ENCODE measurements at regions not wholly inside any gene's neighbourhood (a gene's known extent, or its start where the extent isn't known, plus 50 kb on each side); places are given as distances from the start of the nearest gene placed in this dataset.

DNA sequence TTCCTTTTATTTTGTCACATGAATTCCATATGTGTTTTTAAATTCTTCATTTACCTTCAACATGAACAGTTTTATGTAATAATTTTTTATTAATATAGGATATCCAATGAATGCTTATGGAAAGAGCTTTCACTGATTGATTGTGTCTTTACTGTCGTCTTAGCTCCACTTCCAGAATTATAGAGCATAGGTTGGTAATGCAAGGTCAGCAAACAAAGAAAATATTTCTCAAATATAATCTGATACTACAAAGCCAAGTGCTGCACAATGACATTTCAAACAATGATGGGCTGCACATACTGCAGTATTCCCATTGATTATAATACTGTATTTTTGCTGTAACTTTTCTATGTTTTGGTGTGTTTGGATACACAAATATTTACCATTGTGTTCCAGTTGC lies 275.7 kb upstream of the RSPO3 start:
- H3K4me1 ChIP-seq (ENCODE audit: control insufficient read depth in 2 of 2, insufficient read depth in 1 of 2, low read depth in 1 of 2, low read length in 2 of 2): no peaks in the 10 kb centered on the region
- no peak overlapping the region for H2BK5ac ChIP-seq (ENCODE audit: low read length)
- WGBS, 2 donors (ENCODE audit: extremely low coverage in 2 of 2, insufficient read length in 2 of 2, insufficient replicate concordance in 1 of 2): no CpG with 5 or more reads among the region's 1 CpG
- H3K4me2 ChIP-seq (ENCODE audit: insufficient read depth, low read length, poor library complexity, severe bottlenecking): no peak overlapping the region
- H3K23ac ChIP-seq (ENCODE audit: low read depth, low read length, poor library complexity): no peak overlapping the region
- H2BK120ac ChIP-seq (ENCODE audit: low read depth, low read length): no peak overlapping the region
- no peak overlapping the region for H2AK5ac ChIP-seq (ENCODE audit: low read depth, low read length)
- no peaks in the 10 kb centered on the region for H3K27me3 ChIP-seq (ENCODE audit: control insufficient read depth in 3 of 3, insufficient read depth in 3 of 3, low read depth in 1 of 3, low read length in 3 of 3)
- H3K4ac ChIP-seq (ENCODE audit: low read length): no peak overlapping the region
- H3K9ac ChIP-seq (ENCODE audit: low read depth, low read length, poor library complexity): no peak overlapping the region
- no peak overlapping the region for H2BK12ac ChIP-seq (ENCODE audit: low read length)
- H3K27ac ChIP-seq (replicated peaks; ENCODE audit: low read length): no peak overlapping the region
- H3K4me3 ChIP-seq (ENCODE audit: low read length in 2 of 2): no peak overlapping the region
- H2AFZ ChIP-seq (ENCODE audit: low read length): no peak overlapping the region
- no peak overlapping the region for H4K91ac ChIP-seq (ENCODE audit: low read depth, low read length, poor library complexity)
- H3K14ac ChIP-seq (ENCODE audit: low read length): no peak overlapping the region
- no peak overlapping the region for H4K8ac ChIP-seq (ENCODE audit: low read depth, low read length)
- H3K36me3 ChIP-seq (replicated peaks in 1 of 2; ENCODE audit: control insufficient read depth in 2 of 2, insufficient read depth in 2 of 2, low read length in 2 of 2): no peaks in the 10 kb centered on the region
- H3K79me1 ChIP-seq (ENCODE audit: low read depth, low read length): no peaks in the 10 kb centered on the region
- H3K18ac ChIP-seq (ENCODE audit: low read length): no peak overlapping the region
- no peak overlapping the region for H2BK15ac ChIP-seq (ENCODE audit: low read length)
- no peak for DNase-seq (ENCODE audit: low spot score)
- no peaks in the 10 kb centered on the region for H3K9me3 ChIP-seq (replicated peaks in 1 of 2; ENCODE audit: control insufficient read depth in 2 of 2, insufficient read depth in 1 of 2, low read depth in 1 of 2, low read length in 2 of 2)

DNA sequence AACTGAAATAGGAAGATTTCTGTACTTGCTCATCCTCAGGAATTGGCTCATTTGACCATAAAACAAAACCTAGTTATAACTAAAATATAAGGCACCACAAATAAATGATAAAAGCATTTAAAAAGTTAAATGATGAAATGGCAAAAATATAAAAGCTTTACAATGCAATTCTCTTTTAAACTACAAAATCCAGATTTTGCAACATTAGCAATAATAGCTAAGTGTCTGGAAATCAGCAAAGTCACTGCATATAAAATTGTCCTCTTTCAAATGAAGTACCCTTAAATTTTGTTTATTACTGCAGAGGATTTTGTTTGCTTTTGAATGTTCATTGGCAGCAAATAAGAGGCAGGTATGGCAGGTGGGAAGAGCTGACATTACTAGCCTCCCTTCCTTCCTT lies 270.4 kb upstream of the RSPO3 start:
- Histone ChIP-seq H3K9ac (ENCODE audit: low read depth, low read length, poor library complexity) (no peak overlapping the region), H3K27ac (replicated peaks; ENCODE audit: low read length) (no peak overlapping the region), H4K8ac (ENCODE audit: low read depth, low read length) (no peak overlapping the region), H4K91ac (ENCODE audit: low read depth, low read length, poor library complexity) (no peak overlapping the region), H2BK5ac (ENCODE audit: low read length) (no peak overlapping the region), H3K4me3 (ENCODE audit: low read length in 2 of 2) (no peak overlapping the region), H2BK120ac (ENCODE audit: low read depth, low read length) (no peak overlapping the region), H2BK12ac (ENCODE audit: low read length) (no peak overlapping the region), H3K4me1 (ENCODE audit: control insufficient read depth in 2 of 2, insufficient read depth in 1 of 2, low read depth in 1 of 2, low read length in 2 of 2) (no peaks in the 10 kb centered on the region), H3K23ac (ENCODE audit: low read depth, low read length, poor library complexity) (no peak overlapping the region), H3K36me3 (replicated peaks in 1 of 2; ENCODE audit: control insufficient read depth in 2 of 2, insufficient read depth in 2 of 2, low read length in 2 of 2) (no peaks in the 10 kb centered on the region), H3K9me3 (replicated peaks in 1 of 2; ENCODE audit: control insufficient read depth in 2 of 2, insufficient read depth in 1 of 2, low read depth in 1 of 2, low read length in 2 of 2) (peaks cover 0 to 2% of the 10 kb centered on the region in 2 donors), H3K18ac (ENCODE audit: low read length) (no peak overlapping the region), H3K4ac (ENCODE audit: low read length) (no peak overlapping the region), H2AK5ac (ENCODE audit: low read depth, low read length) (no peak overlapping the region), H2BK15ac (ENCODE audit: low read length) (no peak overlapping the region), H2AFZ (ENCODE audit: low read length) (no peak overlapping the region), H3K14ac (ENCODE audit: low read length) (no peak overlapping the region), H3K79me1 (ENCODE audit: low read depth, low read length) (no peaks in the 10 kb centered on the region), H3K4me2 (ENCODE audit: insufficient read depth, low read length, poor library complexity, severe bottlenecking) (no peak overlapping the region), H3K27me3 (ENCODE audit: control insufficient read depth in 3 of 3, insufficient read depth in 3 of 3, low read depth in 1 of 3, low read length in 3 of 3) (no peaks in the 10 kb centered on the region)
- no peak for DNase-seq (ENCODE audit: low spot score)

DNA sequence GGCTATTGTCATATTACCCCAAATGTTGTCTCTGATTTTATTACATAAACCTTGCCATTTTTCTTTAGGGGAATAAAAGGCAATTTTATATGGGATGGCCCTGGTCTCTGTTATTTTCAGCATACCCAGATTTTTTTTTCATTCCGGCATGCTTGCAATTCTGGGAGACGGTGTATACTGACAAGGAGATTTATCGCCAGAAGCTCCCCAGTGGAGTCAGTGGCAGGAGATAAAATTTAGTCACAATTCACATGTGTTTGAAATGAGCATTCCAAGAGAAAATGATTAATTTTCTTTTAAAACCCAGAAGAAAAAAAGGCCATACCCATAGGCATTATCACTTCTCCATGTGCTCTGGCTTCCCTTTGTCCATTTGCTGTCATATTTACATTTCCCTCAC lies 250.8 kb upstream of the RSPO3 start:
- H3K18ac ChIP-seq (ENCODE audit: low read length): no peak overlapping the region
- H3K4me3 ChIP-seq (ENCODE audit: low read length in 2 of 2): no peak overlapping the region
- no CpG with 5 or more reads among the region's 3 CpGs for WGBS, 2 donors (ENCODE audit: extremely low coverage in 2 of 2, insufficient read length in 2 of 2, insufficient replicate concordance in 1 of 2)
- H2BK5ac ChIP-seq (ENCODE audit: low read length): no peak overlapping the region
- no peak overlapping the region for H3K9ac ChIP-seq (ENCODE audit: low read depth, low read length, poor library complexity)
- no peak overlapping the region for H3K23ac ChIP-seq (ENCODE audit: low read depth, low read length, poor library complexity)
- H3K4me2 ChIP-seq (ENCODE audit: insufficient read depth, low read length, poor library complexity, severe bottlenecking): no peak overlapping the region
- no peaks in the 10 kb centered on the region for H3K36me3 ChIP-seq (replicated peaks in 1 of 2; ENCODE audit: control insufficient read depth in 2 of 2, insufficient read depth in 2 of 2, low read length in 2 of 2)
- H3K9me3 ChIP-seq (replicated peaks in 1 of 2; ENCODE audit: control insufficient read depth in 2 of 2, insufficient read depth in 1 of 2, low read depth in 1 of 2, low read length in 2 of 2): no peaks in the 10 kb centered on the region
- H2AFZ ChIP-seq (ENCODE audit: low read length): no peak overlapping the region
- no peak overlapping the region for H2AK5ac ChIP-seq (ENCODE audit: low read depth, low read length)
- H2BK120ac ChIP-seq (ENCODE audit: low read depth, low read length): no peak overlapping the region
- no peak overlapping the region for H2BK12ac ChIP-seq (ENCODE audit: low read length)
- H3K27ac ChIP-seq (replicated peaks; ENCODE audit: low read length): no peak overlapping the region
- H3K79me1 ChIP-seq (ENCODE audit: low read depth, low read length): no peaks in the 10 kb centered on the region
- no peak overlapping the region for H3K4ac ChIP-seq (ENCODE audit: low read length)
- H4K91ac ChIP-seq (ENCODE audit: low read depth, low read length, poor library complexity): no peak overlapping the region
- no peaks in the 10 kb centered on the region for H3K4me1 ChIP-seq (ENCODE audit: control insufficient read depth in 2 of 2, insufficient read depth in 1 of 2, low read depth in 1 of 2, low read length in 2 of 2)
- DNase-seq (ENCODE audit: low spot score): no peak
- H4K8ac ChIP-seq (ENCODE audit: low read depth, low read length): no peak overlapping the region
- H3K27me3 ChIP-seq (ENCODE audit: control insufficient read depth in 3 of 3, insufficient read depth in 3 of 3, low read depth in 1 of 3, low read length in 3 of 3): no peaks in the 10 kb centered on the region
- no peak overlapping the region for H3K14ac ChIP-seq (ENCODE audit: low read length)
- no peak overlapping the region for H2BK15ac ChIP-seq (ENCODE audit: low read length)

DNA sequence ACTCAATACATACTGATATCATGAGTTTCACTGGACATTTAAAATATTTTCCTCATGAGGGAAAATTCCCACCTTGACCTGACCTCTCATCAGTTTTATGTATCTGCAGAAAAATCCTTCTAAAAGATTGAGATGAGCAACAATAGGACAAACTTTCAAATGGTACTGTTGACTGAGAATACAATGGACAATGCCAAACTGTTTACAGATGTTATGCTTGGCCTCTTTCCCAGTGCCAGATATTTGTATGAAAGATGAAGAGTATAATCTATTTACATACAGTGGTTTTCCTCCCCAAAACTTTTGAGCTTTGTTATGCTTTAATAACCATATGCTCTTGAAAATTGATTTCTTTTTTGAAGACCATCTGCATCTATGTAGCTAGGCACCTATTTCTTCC lies 245.1 kb upstream of the RSPO3 start:
- H3K4me2 ChIP-seq (ENCODE audit: insufficient read depth, low read length, poor library complexity, severe bottlenecking): no peak overlapping the region
- H2BK12ac ChIP-seq (ENCODE audit: low read length): no peak overlapping the region
- no peaks in the 10 kb centered on the region for H3K36me3 ChIP-seq (replicated peaks in 1 of 2; ENCODE audit: control insufficient read depth in 2 of 2, insufficient read depth in 2 of 2, low read length in 2 of 2)
- no peak for DNase-seq (ENCODE audit: low spot score)
- H2AFZ ChIP-seq (ENCODE audit: low read length): no peak overlapping the region
- H3K27me3 ChIP-seq (ENCODE audit: control insufficient read depth in 3 of 3, insufficient read depth in 3 of 3, low read depth in 1 of 3, low read length in 3 of 3): peaks cover 0 to 3% (median 0%) of the 10 kb centered on the region in 3 experiments
- no peak overlapping the region for H2BK5ac ChIP-seq (ENCODE audit: low read length)
- H3K4ac ChIP-seq (ENCODE audit: low read length): no peak overlapping the region
- no peak overlapping the region for H3K14ac ChIP-seq (ENCODE audit: low read length)
- H2AK5ac ChIP-seq (ENCODE audit: low read depth, low read length): no peak overlapping the region
- no peaks in the 10 kb centered on the region for H3K9me3 ChIP-seq (replicated peaks in 1 of 2; ENCODE audit: control insufficient read depth in 2 of 2, insufficient read depth in 1 of 2, low read depth in 1 of 2, low read length in 2 of 2)
- H3K18ac ChIP-seq (ENCODE audit: low read length): no peak overlapping the region
- no peaks in the 10 kb centered on the region for H3K79me1 ChIP-seq (ENCODE audit: low read depth, low read length)
- H3K4me1 ChIP-seq (ENCODE audit: control insufficient read depth in 2 of 2, insufficient read depth in 1 of 2, low read depth in 1 of 2, low read length in 2 of 2): no peaks in the 10 kb centered on the region
- H3K27ac ChIP-seq (replicated peaks; ENCODE audit: low read length): no peak overlapping the region
- no peak overlapping the region for H2BK120ac ChIP-seq (ENCODE audit: low read depth, low read length)
- no peak overlapping the region for H2BK15ac ChIP-seq (ENCODE audit: low read length)
- no peak overlapping the region for H4K91ac ChIP-seq (ENCODE audit: low read depth, low read length, poor library complexity)
- H4K8ac ChIP-seq (ENCODE audit: low read depth, low read length): no peak overlapping the region
- no peak overlapping the region for H3K23ac ChIP-seq (ENCODE audit: low read depth, low read length, poor library complexity)
- H3K9ac ChIP-seq (ENCODE audit: low read depth, low read length, poor library complexity): no peak overlapping the region
- H3K4me3 ChIP-seq (ENCODE audit: low read length in 2 of 2): no peak overlapping the region

Data from neuronal stem cell (in vitro differentiated cells).